Heart left ventricle (tissue), 13 donors: ENCODE measurements at regions not wholly inside any gene's neighbourhood (a gene's known extent, or its start where the extent isn't known, plus 50 kb on each side); places are given as distances from the start of the nearest gene placed in this dataset.

ENCODE experiments used
- CTCF ChIP-seq, 12 donors: fragments of 200-600 bp; sonication (generic) in 4 of 12; IDR thresholded peaks; one replicate each; pipeline versions ENCODE4 v1.5.0 to v1.8.0; 2018 to 2022; ENCODE audit warnings: antibody characterized with exemption in 12 of 12, mild to moderate bottlenecking in 5 of 12
- POLR2A ChIP-seq, 2 donors: fragments of 450-650 bp; IDR thresholded peaks; one replicate each; pipeline ENCODE4 v1.6.1; 2017; ENCODE audit warnings: antibody characterized with exemption in 2 of 2, mild to moderate bottlenecking in 2 of 2, moderate library complexity in 2 of 2
- donor health status: ischemic (EF 13 %, LVEDD 7.1; RV severe dilation, severe dysfunction).
- donor health status: DM: no; HTN: yes; CAD: no.
- donor health status: DM: no; HTN: no; CAD: no.
- donor health status: ischemic (EF 25% LVEDD 6.9; RV normal size, moderate dysfunction).
- donor health status: ischemic (EF 25% LVEDD 5.7; RV mildly dilated, moderate dysfunction).
- donor health status: ischemic (EF 35%, LVEDD 5.7; RV mildly dilated, moderate dysfunction).
- donor health status: nonischemic (EF 11% LVEDD 7.7; RV severe dilation, severe dysfunction).
- donor health status: DM: yes; HTN: yes; CAD: no.
- donor health status: PGD.
- donor health status: ischemic (EF 29% LVEDD 5.4; RV normal size, mild dysfunction).
- donor health status: nonischemic (EF 23%, LVEDD 6.1; RV moderate dilation, normal function).

GRCh38 chr9:90981726-90982125 is 180.1 kb downstream of the SYK start:
- TF ChIP-seq CTCF (IDR thresholded peaks at IDR 0.05) (no peak), POLR2A (IDR thresholded peaks at IDR 0.05) (no peak)
